ENCODE measurements at regions not wholly inside any gene's neighbourhood (a gene's known extent, or its start where the extent isn't known, plus 50 kb on each side); places are given as distances from the start of the nearest gene placed in this dataset.
A peak's percentile ranks its signal among the peaks of the same experiment; 100 is the strongest.

DNA sequence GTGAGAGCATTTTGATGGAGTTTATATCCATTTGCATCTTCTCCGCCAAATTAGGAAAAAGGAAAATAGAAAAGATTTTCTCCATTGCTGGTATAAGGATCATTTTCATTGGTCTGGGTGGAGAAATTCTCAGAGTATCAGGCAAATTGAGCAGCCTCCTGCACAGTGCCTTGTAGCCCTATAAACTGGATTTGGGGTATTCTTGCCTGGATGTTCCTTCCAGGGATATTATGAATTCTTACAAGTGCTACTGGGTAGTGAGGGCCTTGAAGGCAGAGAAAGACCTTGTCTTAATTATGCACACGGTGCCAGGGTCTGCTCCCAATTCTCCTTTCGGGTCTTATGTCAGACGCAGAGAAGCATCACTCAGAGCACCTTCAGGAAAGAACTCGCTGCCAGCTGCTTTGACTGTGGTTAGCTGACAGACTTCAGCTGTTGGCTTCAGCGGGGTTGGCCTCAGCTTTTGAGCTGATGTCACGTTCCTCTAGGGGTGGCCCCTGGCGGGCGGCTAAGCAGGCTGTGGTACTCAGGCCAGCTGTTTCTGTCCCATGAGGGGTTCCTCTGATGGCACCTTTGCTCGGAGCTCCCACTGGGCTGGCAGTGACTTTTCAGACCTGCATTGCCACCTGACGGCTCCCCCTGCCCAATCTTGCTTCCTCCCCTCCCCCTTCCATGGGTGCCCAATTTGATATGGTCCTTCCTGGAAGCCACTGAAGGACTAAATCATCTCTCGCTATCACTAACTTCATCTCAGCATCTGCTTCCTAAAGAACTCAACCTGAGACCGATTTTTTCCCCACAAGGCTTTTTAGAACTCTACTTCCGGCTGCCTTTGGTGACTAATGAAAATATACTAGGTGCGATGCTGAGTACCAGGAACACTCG, 519.5 kb downstream of the BCOR start:
- H3K4me1 ChIP-seq, result peaks cover 5 to 7% of the 10 kb centered on the region in 2 donors
- no peak for DNase-seq
- no peaks in the 10 kb centered on the region for H3K9me3 ChIP-seq
- H3K36me3 ChIP-seq, result no peaks in the 10 kb centered on the region
- H3K27me3 ChIP-seq, result no peaks in the 10 kb centered on the region
- intact Hi-C loops (cut with DNase I), result no loop called here
- WGBS, 2 donors, result 76 to 81% methylated on average over 7 to 14 of the region's 16 CpGs
- no peak overlapping the region for H3K4me3 ChIP-seq (replicated peaks in 1 of 3)
- no peak for TF ChIP-seq POLR2A (IDR thresholded peaks at IDR 0.05)
- TF ChIP-seq, protein P1, sequence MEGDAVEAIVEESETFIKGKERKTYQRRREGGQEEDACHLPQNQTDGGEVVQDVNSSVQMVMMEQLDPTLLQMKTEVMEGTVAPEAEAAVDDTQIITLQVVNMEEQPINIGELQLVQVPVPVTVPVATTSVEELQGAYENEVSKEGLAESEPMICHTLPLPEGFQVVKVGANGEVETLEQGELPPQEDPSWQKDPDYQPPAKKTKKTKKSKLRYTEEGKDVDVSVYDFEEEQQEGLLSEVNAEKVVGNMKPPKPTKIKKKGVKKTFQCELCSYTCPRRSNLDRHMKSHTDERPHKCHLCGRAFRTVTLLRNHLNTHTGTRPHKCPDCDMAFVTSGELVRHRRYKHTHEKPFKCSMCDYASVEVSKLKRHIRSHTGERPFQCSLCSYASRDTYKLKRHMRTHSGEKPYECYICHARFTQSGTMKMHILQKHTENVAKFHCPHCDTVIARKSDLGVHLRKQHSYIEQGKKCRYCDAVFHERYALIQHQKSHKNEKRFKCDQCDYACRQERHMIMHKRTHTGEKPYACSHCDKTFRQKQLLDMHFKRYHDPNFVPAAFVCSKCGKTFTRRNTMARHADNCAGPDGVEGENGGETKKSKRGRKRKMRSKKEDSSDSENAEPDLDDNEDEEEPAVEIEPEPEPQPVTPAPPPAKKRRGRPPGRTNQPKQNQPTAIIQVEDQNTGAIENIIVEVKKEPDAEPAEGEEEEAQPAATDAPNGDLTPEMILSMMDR (IDR thresholded peaks at IDR 0.05), result no peak
- no peak overlapping the region for H3K27ac ChIP-seq

- H3K36me3 ChIP-seq, result no peaks in the 10 kb centered on the region
- TF ChIP-seq, protein P1 (IDR thresholded peaks at IDR 0.05), result no peak
- TF ChIP-seq POLR2A (IDR thresholded peaks at IDR 0.05), result no peak
- intact Hi-C loops (cut with DNase I), result no loop called here
- no peaks in the 10 kb centered on the region for H3K9me3 ChIP-seq
- peaks cover 5 to 7% of the 10 kb centered on the region in 2 donors for H3K4me1 ChIP-seq
- DNase-seq, result no peak
- 88 to 96% methylated on average over 7 to 8 of the region's 8 CpGs for WGBS, 2 donors
- no peak overlapping the region for H3K4me3 ChIP-seq (replicated peaks in 1 of 3)
- no peaks in the 10 kb centered on the region for H3K27me3 ChIP-seq
- no peak overlapping the region for H3K27ac ChIP-seq
Observed at GRCh38 chrX:39580043-39580442, 517.7 kb downstream of the BCOR start.

DNA sequence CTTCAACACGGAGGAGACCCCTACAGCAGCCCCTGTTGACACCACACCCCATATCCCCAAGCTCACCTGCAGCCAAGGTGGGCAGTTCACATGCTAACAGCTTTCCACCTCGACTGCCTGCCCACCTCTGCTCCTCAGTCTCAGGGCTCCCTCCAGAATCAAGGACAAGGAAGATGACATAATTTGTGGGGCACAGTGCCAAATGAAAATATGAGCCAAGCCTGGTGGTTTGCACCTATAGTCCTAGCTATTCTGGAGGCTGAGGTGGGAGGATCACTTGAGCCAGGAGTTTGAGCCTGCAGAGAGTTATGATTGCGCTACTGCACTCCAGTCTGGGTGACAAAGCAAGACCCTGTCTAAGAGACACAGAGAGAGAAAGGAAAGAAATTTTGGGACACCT, 516.3 kb downstream of the BCOR start:
- Histone ChIP-seq H3K27ac (no peak overlapping the region), H3K4me3 (replicated peaks in 1 of 3) (no peak overlapping the region), H3K4me1 (peaks cover 5 to 7% of the 10 kb centered on the region in 2 donors), H3K36me3 (no peaks in the 10 kb centered on the region), H3K9me3 (no peaks in the 10 kb centered on the region), H3K27me3 (no peaks in the 10 kb centered on the region)
- TF ChIP-seq, protein P1 (IDR thresholded peaks at IDR 0.05), result no peak
- DNase-seq, result no peak
- WGBS, 2 donors, result 70 to 91% methylated on average over 1 to 2 of the region's 3 CpGs
- intact Hi-C loops (cut with DNase I), result no loop called here

DNA sequence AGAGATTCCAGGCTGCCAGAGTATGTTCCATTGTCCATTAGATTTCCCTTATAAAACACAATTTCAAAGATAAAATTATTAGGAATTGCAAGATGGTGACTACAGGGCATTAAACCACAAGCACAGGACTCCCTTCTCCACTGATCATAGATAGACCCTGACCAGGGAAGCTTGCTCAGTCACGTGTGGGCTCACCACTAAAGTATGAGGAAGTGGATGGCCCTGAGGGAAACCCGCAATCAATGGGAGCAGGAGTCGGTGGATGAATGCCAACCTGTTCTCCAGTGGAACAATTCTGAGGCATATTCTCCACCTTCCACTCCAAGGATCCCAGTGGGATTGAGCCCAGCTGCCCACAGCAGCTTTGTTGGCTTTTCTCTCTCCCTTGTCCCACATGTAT, 515.7 kb downstream of the BCOR start:
- Histone ChIP-seq H3K4me3 (replicated peaks in 1 of 3) (no peak overlapping the region), H3K9me3 (no peaks in the 10 kb centered on the region), H3K27me3 (no peaks in the 10 kb centered on the region), H3K36me3 (no peaks in the 10 kb centered on the region), H3K4me1 (peaks cover 4 to 7% of the 10 kb centered on the region in 2 donors), H3K27ac (no peak overlapping the region)
- DNase-seq, result peak in 1 of 2 donors; percentile 3
- intact Hi-C loops (cut with DNase I), result no loop called here
- no peak for TF ChIP-seq POLR2A (IDR thresholded peaks at IDR 0.05)
- 58% methylated on average over 3 of the region's 3 CpGs; no CpG with 5 or more reads in 1 of the 2 donors for WGBS, 2 donors

DNA sequence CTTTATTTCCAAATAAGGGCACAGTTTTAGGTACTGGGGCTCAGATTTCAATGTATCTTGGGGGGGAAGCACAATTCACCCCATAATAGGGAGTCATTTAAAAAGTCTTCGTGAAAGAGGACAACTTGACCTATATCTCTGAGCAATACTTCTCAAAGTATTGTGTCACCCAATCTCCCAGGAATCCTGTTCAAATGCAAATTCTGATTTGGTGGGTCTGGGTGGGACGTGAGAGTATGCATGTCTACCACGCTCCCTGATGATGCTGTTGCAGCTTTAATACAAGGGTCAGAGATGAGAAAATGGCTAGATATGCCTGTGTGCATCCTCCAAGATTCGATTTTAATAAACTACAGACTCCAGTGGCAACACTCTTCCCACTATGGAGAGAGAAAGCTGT, 514.8 kb downstream of the BCOR start:
- no peaks in the 10 kb centered on the region for H3K27me3 ChIP-seq
- no peak for DNase-seq
- no peaks in the 10 kb centered on the region for H3K9me3 ChIP-seq
- H3K4me1 ChIP-seq, result peaks cover 0 to 2% of the 10 kb centered on the region in 2 donors
- no peaks in the 10 kb centered on the region for H3K36me3 ChIP-seq
- H3K27ac ChIP-seq, result no peak overlapping the region
- TF ChIP-seq, protein P1 (IDR thresholded peaks at IDR 0.05), result no peak
- TF ChIP-seq POLR2A (IDR thresholded peaks at IDR 0.05), result no peak
- intact Hi-C loops (cut with DNase I), result no loop called here
- WGBS, 2 donors, result 87 to 91% methylated on average over 4 of the region's 4 CpGs
- H3K4me3 ChIP-seq (replicated peaks in 1 of 3), result no peak overlapping the region

Data from thyroid gland (tissue), 4 donors.